ENCODE measurements at regions not wholly inside any gene's neighbourhood (a gene's known extent, or its start where the extent isn't known, plus 50 kb on each side); places are given as distances from the start of the nearest gene placed in this dataset.

GRCh38 chr4:37538931-37539330, 147.2 kb downstream of the RELL1 start:
- TF ChIP-seq CTCF (IDR thresholded peaks at IDR 0.05), result no peak
- TF ChIP-seq POLR2A (IDR thresholded peaks at IDR 0.05), result no peak
